GM18519 (cell line): ENCODE measurements at regions not wholly inside any gene's neighbourhood (a gene's known extent, or its start where the extent isn't known, plus 50 kb on each side); places are given as distances from the start of the nearest gene placed in this dataset.

ENCODE experiments used
- ATAC-seq: cut with Tn5 transposase; IDR thresholded peaks from one replicate; pipeline ENCODE4 v1.9.1; 2021; ENCODE audit warnings: mild to moderate bottlenecking, moderate library complexity; ENCODE audit not compliant: unreplicated experiment, low FRiP score

DNA sequence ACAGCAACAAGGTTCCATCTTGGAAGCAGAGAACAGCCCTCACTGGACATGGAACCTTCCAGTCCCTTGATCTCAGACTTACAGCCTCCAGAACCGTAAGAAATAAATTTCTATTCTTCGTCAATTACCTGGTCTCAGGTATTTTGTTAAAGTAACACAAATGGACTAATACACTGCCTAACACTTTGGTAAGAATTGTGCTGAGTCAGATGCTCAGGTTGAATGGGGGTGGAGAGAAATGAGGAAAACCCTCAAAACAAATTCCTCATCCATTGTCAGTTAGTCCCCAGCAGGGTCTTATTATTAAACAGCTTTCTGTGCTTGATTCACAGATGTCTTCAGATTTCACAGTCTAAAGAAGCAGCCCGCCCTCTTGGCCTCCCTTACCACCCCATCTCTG is 306.2 kb upstream of the SLCO3A1 start:
- ATAC-seq, result no peak

DNA sequence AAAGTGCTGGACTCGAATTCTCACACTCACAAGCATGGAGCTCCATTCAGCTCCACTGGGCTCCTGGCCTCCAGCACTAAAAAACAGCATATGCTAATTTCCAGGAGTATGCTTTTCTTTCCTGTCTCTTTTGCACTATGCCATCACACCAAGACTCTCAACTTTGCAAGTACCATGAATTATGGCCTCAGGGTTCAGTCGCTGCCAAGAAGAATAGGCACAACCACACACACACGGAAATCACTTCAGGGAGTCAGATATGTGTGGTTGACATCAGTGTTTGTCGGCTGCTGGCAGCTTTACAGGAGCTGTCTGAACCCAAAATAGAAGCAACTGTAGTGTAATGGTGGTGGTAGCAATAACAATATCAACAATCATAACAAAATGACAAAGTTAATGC is 305.0 kb upstream of the SLCO3A1 start:
- no peak for ATAC-seq

- no peak for ATAC-seq
Observed at GRCh38 chr15:91549581-91549980, 303.9 kb upstream of the SLCO3A1 start.

DNA sequence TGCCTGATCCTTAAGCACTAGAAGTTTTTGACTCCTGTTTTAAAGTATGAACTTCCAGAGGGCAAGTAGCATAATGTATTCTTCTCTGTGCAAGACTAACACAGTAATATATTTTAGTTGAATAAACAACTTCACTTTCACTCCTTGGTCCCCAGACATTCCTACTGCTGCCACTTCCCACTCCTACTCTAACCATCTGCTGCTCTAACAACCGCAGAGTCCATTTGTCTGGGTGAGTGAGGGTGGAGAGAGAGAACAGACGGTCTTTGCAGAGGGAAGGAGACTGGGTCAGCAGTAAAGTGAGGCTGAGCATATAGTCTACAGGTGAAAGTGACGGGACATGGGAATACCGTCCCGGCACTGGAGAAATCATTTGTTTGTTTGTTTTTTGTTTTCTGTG is 301.0 kb upstream of the SLCO3A1 start:
- ATAC-seq, result no peak

GRCh38 chr15:91553196-91553854 is 300.2 kb upstream of the SLCO3A1 start:
- no peak for ATAC-seq

- ATAC-seq, result no peak
Observed at GRCh38 chr15:91555312-91555711, 298.2 kb upstream of the SLCO3A1 start.

DNA sequence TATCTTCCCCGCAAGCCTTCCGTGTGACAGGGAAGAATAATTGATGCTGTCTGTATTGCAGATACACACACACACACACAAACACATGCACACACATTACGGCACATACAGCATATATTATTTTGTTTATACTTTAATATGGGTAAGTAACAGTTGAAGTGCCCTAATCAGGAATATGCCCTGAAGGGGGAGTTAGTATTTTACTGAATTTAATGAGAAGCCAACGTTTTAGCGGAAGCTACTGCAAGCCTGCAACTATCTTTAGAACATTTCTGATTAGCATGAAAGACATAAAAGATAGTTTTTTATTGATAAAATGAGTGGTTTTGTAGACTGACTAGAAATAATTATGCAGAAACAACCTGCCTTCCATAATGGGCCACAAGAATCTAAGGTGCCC is 296.6 kb upstream of the SLCO3A1 start:
- ATAC-seq, result no peak

DNA sequence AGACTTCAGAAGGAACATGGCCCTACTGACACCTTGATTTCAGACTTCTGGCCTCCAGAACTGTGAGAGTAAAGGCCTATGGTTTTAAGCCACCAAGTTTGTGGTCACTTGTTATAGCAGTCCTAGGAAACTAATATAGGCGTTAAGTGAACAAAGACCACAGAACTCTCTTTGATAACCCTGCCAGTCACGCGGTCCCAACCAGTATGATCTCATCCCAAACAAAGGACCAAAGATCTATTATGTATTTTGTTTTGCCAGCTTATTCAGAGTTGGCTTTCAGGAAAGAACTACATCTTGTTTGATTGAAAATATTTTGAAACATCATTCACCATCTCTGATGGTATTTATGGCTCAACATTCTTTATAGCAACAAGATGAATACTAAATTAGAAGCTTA is 294.4 kb upstream of the SLCO3A1 start:
- no peak for ATAC-seq

- no peak for ATAC-seq
Observed at GRCh38 chr15:91561371-91562100, 292.0 kb upstream of the SLCO3A1 start.

DNA sequence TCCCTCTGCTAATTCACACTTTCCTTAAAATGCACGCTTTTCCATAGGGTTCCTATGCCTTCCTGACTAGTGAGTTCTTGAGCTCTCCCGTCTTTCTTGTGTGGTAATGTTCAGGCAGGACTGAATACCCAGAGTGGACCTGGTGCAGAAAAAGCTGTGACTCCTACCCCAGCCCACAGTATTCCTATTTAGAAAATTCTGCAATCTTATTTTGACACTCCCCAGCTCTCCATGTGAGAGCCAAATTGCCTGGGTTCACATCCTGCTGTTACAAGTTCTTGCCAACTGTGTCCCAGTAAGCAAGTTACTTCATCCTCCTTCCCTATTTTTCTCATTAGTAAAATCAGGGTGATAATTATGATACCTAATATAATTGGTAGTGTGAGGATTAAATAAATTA is 290.8 kb upstream of the SLCO3A1 start:
- ATAC-seq, result no peak

GRCh38 chr15:91564631-91565030 is 288.9 kb upstream of the SLCO3A1 start:
- ATAC-seq, result no peak

GRCh38 chr15:91566141-91566540 is 287.4 kb upstream of the SLCO3A1 start:
- ATAC-seq, result no peak

DNA sequence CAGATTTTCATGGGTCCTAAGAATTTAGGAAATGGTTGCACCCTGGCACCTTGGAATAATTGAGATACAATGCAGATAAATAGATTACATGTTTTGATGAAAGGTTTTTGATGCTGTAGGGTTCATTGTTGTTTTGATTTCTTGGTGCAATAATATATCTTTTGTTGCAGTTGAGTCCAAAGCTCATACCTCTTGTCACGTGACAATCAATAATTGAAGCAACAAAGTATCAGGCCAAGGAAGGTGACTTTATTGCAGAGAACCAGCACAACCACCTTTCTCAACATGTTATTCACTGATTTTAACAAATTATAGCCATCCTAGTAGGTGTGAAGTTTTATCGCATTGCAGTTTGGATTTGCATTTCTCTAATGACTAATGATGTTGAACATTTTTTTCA is 285.5 kb upstream of the SLCO3A1 start:
- ATAC-seq, result no peak

DNA sequence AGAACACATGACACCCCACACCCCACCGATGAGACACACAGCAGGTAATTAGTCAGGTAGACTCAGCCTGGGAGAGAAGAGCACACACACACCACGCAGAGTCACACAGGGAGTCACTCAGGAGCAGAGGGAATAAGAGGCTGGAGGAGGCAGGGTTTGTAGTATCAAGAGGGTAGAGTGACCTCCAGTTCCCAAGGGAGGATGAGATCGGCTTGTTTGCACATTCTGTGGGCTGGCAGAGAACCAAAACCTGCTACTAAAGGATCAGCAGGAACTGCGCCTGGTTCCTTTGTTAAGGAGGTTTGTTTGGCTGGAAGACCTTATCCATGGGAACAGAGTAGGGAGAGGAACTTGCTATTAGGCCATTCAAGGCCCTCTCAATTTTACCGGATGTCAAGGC is 281.4 kb upstream of the SLCO3A1 start:
- no peak for ATAC-seq

DNA sequence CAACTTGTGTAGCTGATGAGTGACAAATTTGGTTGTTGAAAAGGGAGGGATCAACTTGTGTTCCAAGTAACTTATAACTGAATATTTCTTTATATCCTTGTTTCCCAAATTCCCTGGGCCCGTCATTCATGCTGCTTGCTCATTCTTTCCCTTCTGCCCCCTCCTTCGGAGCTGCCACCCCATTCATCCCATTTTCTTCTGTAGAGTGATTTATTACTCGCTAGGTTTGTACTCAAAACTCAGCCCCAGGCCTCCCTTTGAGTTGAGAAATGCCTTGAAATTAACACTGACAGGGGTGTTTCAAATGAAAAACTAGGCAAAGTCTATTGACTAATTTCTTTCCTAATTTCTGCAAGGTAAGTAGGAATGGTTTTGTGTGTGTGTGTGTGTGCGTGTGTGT is 277.4 kb upstream of the SLCO3A1 start:
- ATAC-seq, result no peak

- ATAC-seq, result no peak
Observed at GRCh38 chr15:91578511-91578910, 275.0 kb upstream of the SLCO3A1 start.

GRCh38 chr15:91584895-91585294 is 268.6 kb upstream of the SLCO3A1 start:
- ATAC-seq, result no peak

DNA sequence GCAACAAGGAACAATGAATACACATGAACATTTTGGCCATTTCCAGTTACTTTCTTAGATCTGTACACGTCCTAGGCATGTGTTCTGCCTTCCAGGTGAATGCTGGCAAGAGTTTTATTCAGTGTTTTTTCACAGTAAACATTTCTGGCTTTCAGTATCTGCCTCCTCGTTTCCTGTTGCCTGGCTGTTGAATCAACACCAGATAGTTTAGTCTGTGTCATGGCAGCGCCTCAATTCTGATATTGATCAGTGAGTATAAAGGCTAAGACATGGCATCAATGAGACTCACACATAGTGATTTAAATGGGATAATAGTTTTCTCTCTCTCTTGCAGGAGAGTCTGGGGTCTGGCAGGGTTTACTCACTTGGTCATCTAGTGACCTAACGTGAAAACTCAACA is 266.9 kb upstream of the SLCO3A1 start:
- no peak for ATAC-seq

DNA sequence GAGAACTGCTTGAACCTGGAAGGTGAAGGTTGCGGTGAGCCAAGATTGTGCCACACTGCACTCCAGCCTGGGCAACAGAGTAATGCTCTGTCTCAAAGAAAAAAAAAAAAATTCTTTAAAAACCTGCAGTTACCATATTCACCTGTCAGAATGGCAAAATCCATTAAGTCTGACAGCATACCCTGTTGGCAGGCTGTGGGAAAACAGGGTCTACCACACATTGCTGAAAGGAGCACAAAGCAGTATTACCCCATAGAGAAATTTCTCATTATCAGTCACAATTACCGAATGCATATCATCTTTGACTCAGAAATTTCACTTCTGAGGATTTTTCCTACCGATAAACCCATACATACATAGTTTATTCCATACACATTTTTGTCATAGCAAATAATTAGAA is 264.1 kb upstream of the SLCO3A1 start:
- no peak for ATAC-seq

DNA sequence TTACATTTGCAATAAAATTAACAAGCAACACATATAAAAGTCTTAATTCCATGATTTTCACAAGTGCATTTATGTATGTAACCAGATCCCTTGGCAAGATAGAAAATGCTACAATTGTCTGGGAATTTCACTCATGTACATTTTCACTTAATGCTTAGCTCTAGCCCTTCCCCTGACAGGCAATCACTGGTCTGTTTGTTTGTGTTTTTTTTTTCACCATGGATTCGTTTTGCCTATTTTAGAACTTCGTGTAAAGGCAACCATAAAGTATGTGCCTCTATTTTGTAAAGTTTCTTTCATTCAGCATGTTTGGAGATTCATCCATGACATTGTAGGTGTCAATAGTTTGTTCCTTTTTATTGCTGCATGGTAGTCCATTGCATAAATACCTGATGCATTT is 260.9 kb upstream of the SLCO3A1 start:
- no peak for ATAC-seq

DNA sequence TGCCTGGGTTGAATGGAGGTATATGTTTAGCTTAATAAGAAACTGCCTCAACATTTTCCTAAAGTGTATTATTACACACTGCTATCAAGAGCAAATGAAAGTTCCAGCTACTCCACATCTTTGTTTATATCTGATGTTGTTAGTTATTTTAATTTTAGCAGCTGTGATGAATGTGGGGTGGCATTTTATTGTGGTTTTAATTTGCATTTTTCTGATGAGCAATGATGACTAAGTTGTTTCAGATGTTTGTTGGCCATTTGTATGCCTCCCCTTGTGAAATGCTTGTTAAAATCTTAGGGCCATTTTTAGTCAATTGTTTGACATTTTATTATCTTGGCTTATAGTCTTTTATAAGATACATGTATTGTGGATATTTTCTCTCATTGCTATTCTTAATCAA is 260.4 kb upstream of the SLCO3A1 start:
- no peak for ATAC-seq

GRCh38 chr15:91593653-91594052 is 259.9 kb upstream of the SLCO3A1 start:
- ATAC-seq, result no peak
